ENCODE measurements at regions not wholly inside any gene's neighbourhood (a gene's known extent, or its start where the extent isn't known, plus 50 kb on each side); places are given as distances from the start of the nearest gene placed in this dataset.

DNA sequence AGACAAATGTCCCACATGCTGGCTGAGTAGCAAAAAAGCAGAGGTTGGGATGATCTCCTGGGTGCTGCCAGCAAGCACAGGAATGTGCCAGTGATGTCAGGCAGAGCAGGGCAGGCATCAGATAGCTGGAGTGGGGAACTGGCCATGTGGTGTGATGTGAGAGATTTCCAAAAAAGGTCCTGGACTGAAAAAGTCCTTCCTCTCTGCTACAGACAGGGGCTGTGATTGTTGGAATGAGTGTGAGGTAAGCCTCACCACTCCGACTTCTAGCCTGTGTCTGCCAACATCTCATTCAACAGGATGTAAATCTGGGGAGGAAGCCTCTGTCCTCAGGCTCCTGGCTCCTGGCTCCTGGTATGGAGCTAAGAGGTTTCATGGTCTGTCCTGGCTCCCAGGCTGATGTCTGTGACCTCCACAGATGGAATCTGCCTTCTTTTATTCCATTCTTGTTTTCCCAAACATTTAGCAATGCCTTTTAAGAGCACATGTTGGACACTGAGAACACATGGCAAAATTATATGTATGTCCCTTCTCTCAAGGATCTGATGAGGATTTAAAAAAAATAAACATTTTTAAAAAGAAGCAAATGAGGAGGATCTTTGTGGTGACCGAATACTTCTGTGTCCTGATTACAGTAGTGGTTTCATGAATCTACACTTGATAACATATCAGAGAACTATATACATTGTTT lies 50.1 kb upstream of the STK38L start:
- CTCF ChIA-PET, result interaction anchor here (0.5 to 3.8 kb wide), 2 partner anchors 14 to 229 kb away, joined by 3 to 10 read pairs; no protein-coding TSS in a partner anchor
- H3K4me3 Mint-ChIP-seq (ENCODE audit: low read depth, unreplicated experiment), result no peak overlapping the region
- H3K36me3 Mint-ChIP-seq (ENCODE audit: insufficient read depth, unreplicated experiment), result no peaks in the 10 kb centered on the region
- TF ChIP-seq, protein P1, sequence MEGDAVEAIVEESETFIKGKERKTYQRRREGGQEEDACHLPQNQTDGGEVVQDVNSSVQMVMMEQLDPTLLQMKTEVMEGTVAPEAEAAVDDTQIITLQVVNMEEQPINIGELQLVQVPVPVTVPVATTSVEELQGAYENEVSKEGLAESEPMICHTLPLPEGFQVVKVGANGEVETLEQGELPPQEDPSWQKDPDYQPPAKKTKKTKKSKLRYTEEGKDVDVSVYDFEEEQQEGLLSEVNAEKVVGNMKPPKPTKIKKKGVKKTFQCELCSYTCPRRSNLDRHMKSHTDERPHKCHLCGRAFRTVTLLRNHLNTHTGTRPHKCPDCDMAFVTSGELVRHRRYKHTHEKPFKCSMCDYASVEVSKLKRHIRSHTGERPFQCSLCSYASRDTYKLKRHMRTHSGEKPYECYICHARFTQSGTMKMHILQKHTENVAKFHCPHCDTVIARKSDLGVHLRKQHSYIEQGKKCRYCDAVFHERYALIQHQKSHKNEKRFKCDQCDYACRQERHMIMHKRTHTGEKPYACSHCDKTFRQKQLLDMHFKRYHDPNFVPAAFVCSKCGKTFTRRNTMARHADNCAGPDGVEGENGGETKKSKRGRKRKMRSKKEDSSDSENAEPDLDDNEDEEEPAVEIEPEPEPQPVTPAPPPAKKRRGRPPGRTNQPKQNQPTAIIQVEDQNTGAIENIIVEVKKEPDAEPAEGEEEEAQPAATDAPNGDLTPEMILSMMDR (IDR thresholded peaks at IDR 0.05; ENCODE audit: unreplicated experiment), result no peak
- no peak overlapping the region for H3K27ac Mint-ChIP-seq (ENCODE audit: unreplicated experiment)
- H3K27me3 Mint-ChIP-seq (ENCODE audit: unreplicated experiment), result no peaks in the 10 kb centered on the region
- no peaks in the 10 kb centered on the region for H3K9me3 Mint-ChIP-seq (ENCODE audit: low read depth, unreplicated experiment)
- no peak for DNase-seq
- intact Hi-C loops (cut with micrococcal nuclease; ENCODE audit: unreplicated experiment), result no loop called here
- BruUV-seq (replicated peaks), result no TSS peak
- H3K4me1 Mint-ChIP-seq (ENCODE audit: low read depth, unreplicated experiment), result peaks cover 25% of the 10 kb centered on the region

Data from Calu3 (cell line).